HG02588 (cell line): ENCODE measurements at regions not wholly inside any gene's neighbourhood (a gene's known extent, or its start where the extent isn't known, plus 50 kb on each side); places are given as distances from the start of the nearest gene placed in this dataset.
"Not testable (repeated sequence)": the region's sequence is repeated elsewhere in the genome, so short reads cannot be mapped to it uniquely, and the experiment has no call there.

ENCODE experiments used
- ATAC-seq: cut with Tn5 transposase; IDR thresholded peaks from one replicate; pipeline ENCODE4 v1.9.1; 2021; ENCODE audit warnings: mild to moderate bottlenecking, moderate library complexity; ENCODE audit not compliant: unreplicated experiment

DNA sequence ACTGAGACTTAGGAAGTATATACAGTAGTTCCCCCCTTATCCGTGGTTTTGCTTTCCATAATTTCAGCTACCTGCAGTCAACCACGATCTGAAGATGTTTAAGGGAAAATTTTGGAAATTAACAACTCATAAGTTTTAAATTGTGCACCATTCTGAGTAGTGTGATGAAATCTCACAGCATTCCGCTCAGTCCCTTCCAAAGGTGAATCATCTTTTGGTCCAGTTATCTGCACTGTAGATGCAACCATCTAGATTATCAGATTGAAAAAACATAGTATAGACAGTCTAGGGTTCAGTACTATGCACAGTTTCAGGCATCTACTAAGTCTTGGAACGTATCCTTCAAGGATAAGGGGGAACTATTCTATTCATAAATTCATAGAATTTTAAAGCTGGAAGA lies 109.0 kb downstream of the ANXA3 start:
- ATAC-seq = no peak

DNA sequence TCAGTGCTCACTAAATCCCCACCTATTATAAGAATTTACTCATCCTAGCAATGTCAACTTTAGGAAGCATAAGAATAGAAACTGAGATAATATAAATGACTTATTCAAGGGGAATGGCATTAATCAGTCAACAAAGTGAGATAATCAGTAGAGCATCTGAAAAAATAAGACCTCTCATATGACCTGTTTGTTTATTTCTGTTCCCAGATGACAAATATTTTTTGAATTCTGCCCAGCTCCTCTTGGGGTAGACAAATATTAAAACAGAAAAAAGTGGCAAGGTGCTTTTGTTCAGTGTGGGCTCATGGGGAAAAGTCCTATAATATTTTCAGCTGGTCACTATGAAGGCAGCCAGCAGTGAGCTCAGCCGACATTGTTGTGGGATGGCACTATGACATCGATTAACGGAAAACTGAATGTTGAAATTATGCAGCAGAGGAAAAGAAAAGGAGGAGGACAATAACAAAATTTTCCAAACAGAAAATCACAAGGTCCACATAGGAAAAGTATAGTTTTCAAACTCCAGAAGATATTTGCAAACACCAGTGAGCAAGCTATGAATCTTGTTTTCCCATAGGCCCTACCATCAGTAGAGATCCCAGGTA lies 109.6 kb downstream of the ANXA3 start:
- no peak for ATAC-seq

DNA sequence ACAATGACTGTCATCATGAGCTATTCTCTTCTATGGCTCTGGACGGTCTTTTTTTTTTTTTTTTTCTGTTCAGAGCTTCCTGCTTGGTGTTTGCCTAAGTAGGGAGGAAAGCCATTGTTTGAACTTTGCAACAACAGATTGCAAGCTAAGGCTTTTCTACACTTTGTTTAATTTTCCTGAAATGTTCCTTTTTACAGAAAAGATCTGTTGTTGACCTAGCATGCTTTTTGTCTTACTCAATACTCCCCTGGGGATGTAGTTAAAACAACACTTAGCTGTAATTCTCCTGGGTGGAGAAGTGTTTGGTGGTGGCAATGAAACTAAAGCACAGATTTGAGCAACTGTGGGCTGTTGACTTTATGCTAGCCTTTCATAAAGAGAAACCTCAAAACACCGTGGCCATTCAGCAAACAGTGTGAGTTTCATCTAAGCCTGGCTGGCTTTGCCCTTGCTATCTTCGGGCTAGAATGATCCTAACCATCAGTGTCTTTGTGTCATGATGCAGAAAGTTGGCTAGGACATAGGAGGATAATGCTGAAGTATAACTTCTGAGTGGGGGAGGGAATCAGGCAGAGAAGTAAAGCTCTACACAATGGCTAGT lies 110.5 kb downstream of the ANXA3 start:
- ATAC-seq = peak; percentile 90

DNA sequence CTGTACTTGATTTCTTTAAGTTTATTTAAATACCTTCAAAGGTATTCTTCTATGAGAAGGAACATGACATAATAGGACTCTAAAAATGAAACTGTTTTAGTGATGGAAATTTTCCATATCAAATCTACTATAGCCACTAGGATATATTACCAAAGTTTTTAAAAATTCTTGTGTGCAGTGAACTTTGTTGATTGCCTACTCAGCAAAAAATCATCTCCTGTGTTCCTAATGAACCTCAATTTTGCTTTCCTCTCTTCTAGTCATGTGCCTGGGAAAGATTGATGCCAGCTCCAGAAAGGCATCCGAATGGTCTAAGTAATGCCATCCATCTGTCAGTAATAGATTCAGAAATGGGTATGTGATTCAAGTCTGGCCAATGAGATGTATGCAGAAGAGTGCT lies 111.1 kb downstream of the ANXA3 start:
- no peak for ATAC-seq

DNA sequence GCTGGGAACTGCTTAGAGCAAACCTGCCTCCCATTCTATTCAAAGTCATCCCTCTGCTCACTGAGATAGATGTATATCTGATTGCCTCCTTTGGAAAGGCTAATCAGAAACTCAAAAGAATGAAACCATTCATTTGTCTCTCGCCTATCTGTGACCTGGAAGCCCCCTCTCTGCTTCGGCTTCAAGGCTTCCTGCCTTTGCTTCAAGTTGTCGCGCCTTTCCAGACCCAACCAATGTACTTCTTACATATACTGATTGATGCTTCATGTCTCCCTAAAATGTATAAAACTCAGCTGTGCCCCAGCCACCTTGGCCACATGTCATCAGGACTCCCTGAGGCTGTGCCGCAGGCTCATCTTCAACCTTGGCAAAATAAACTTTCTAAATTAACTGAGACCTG lies 111.9 kb upstream of the BMP2K start:
- ATAC-seq = not testable (repeated sequence)

DNA sequence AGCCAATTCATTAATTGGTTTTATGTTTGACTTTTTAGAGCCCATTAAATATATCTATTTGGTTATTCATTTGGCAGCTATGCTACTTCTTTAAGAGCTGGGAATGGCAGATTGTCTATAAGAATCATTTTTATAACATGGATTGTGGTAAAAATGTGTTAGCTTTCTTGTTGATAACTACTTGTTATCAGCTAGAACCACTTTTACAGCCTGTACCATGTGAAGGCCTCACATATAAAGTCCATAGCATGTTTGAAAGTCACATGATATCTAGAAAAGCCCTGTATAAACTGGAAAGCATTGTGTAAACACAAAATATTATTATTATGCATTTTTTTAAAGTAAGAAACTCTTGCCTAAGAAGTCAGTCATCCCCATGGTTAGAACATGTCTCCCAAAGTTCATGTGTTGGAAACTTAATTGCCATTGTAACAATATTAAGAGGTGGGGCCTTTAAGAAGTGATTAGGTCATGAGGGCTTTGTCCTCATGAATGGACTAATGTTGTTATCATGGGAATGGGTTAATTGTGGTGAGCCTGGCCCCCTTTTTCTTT lies 110.9 kb upstream of the BMP2K start:
- ATAC-seq = no peak

DNA sequence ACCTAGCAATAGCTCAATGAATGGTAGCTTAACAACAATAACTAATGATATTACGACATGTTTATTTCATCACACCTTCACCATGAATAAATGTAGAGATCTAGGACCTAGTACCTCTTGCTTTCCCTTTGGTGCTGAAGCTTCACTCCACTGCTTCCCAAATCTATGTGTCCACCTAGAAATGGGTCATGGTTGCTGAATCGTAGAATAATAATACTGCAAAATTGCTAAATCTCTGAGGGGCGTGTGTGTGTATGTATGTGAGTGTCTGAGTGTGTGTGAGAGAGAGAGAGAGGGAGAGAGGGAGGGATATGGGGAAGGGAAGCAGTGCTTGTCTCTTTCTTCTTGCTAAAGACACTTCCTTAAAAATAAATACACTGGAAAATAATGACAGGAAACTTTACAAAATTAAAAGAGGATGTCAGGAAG lies 109.3 kb upstream of the BMP2K start:
- no peak for ATAC-seq

DNA sequence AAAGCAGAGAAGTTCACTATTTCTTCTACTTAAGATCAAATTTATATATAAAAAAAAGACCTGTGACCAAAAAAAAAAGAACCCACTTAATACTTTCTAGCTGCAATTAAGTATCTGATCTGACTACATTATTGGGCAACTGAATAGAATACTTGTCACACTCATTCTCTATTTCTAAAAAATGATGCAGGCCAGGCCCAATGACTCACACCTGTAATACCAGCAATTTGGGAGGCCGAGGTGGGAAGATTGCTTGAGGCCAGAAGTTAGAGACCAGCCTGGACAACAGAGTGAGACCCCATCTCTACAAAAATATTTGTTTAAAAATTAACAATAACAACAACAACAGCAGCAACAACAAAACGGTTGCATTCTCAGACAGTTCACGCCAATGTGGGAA lies 108.8 kb upstream of the BMP2K start:
- peak; percentile 35 for ATAC-seq

DNA sequence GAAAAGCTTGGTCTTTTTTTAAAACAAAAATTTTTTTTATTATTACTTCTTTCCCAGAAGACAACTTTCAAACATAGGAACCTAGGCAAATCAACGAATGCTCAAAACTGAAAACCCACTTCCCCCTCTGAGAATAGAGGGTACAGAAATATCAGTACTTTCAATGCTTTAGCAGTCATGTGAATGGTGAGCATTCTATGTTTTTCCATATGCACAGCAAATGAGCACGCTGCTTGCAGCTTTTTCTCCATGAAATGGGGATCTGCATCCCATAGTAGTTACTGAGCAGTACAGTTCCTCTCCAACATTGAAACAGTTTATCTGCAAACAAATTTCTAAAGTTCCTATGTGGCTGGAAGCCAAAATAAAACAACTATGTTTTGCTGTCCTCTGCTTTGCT lies 108.4 kb upstream of the BMP2K start:
- peak; percentile 80 for ATAC-seq

DNA sequence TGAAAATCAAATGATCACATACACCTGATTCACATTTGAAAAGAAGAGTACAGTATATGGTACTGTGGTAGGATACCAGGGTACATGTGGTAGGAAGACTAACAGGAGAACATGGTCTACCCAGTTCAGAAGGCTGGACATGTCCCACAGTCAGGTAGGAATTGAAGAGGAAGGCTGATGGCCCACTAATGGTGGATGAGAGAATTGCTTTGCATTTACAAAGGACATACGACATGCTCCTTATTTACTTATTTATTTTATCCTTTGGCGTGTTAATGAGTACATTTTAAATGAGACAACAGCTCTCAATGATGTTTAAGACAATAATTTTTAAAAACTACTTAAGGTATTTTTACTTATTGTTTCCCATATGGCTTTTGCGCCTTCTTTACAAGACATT lies 106.7 kb upstream of the BMP2K start:
- no peak for ATAC-seq

DNA sequence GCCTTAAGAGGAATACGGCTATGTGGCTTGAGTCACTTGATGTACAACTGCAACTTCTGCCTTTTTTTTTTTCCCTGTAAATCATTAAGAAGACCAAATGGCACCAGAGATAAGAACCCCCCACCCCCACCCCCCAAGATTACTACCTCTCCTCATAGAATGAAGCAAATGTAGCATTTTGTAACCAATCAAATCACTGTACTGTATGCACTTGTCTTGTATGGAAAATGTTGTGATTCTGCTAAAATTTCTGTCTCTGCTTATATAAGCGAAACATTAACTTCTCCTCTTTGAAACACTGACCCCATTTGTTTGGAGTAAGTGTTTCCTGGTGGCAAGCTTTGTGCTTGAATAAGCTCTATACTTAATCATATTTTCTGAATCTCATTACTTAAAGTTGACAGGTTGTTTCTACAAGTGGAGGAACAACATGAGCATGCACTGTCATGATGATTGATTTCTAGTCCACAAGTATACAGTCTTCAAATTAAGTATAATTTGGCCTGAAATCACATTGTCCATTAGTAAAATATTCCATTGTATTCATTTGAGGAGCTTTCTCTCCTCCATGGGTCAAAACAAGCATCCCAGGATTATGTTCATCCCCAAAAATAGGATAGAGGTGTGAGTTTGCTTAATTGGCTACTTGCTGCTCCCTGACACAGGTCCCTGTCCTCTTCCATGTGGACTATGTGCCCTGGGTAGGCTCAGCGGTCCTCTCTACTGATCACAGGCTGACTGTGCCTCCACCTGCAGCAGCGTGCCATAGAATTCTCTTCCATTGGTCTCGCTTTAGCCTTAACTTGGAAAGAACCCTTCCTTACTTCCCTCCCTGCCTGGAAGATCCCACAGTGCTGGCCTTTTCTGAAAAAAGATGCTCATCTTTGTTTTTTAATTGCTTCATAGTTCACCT lies 104.0 kb upstream of the BMP2K start:
- no peak for ATAC-seq

DNA sequence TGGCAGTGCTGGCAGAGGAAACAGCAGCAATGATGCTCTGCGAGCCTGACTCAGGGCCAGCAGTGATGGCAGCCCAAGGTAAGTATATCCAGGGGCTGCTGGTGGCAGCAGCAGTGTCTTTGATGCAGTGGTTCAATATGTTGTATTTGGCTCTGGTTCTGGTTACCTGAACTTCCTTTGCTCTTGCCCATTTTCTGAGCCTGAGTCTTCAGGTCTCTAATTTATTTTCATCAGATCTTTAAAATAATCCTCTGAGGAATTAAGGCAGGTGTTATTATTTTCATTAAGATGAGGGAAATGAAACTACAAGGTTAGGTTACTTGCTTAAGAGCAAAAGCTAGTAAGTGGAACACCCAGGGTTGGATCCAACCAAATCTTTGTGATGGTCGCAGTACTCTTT lies 102.8 kb upstream of the BMP2K start:
- ATAC-seq = no peak

DNA sequence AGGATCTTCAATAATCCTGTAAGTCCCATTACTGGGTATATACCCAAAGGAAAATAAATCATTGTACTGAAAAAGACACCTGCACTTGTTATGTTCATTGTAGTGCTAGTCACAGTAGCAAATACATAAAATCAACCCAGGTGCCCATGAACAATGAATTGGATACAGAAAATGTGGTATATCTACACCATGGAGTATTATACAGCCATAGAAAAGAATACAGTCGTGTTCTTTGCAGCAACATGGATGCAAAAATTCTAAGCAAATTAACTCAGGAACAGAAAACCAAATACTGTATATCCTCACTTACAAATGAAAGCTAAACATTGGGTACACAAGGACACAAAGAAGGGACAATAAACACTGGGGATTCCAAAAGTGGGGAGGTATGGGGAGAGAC lies 100.8 kb upstream of the BMP2K start:
- no peak for ATAC-seq

DNA sequence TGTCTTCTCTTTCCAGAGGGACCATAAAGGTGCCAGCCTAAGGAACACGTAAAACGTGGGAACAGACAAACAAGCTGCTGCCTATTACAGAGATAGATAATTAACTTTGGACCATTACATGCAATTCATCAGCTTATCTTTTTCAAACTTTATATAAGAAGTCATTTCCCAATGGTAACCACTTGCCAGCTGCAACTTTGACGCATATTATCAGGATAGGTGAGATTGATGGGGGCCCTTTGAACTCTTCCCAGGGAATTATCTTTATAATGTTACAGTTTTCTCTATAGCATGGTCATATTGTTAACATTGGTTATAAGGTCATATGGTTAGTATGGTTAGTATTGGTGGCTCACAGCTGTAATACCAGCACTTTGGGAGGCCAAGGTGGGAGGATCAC lies 94.1 kb upstream of the BMP2K start:
- ATAC-seq = no peak

DNA sequence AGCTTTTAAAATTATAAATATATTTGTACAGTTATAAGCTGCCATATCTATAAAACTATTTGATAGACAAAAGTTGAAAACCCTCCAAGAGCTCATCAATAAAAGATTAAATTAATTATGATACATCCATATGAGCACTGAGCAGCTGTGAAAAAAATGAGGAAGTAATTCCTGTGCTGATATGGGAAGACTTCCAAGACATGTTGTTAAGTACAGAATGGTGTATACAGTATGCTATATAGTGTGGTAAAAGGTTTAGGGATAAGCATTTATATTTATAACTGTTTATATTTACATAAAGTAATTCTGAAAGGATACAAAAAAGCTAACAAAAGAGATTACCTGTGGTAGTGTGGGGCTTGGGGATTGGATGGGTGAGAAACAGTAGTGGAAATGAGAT lies 92.8 kb upstream of the BMP2K start:
- no peak for ATAC-seq

DNA sequence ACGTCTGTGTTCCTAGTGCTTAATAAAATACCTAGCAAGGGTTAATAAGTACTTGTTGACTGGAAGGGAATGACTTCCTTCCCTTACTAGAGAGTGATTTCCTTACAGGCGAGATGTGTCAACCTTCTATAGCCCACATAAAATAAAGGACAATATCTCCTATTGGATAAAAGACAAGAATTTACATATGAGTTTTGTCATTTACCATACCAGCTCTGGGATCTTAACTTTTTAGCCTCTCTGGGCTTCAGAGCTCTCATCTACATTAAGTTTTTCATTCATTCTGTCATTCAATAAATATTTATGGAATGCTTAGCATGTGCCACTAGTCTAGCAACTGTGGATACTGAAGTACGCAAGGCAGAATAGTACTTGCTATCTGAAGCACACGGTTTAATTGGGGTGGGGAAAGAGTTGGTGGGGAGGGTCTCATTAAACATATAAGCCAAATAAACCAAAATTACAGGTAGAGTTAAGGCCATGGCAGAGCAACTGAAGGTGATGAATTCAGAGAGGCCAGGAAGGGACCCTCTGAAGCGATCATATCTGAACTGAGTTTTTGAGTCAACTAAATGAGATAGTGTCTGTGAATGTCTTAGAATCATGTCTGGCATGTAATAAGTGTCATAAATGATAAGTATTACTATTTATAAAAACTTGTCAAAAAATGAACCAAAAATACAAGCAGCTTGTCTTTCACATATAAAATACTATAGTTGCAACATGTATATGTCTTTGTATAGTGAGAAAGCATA lies 91.6 kb upstream of the BMP2K start:
- no peak for ATAC-seq

DNA sequence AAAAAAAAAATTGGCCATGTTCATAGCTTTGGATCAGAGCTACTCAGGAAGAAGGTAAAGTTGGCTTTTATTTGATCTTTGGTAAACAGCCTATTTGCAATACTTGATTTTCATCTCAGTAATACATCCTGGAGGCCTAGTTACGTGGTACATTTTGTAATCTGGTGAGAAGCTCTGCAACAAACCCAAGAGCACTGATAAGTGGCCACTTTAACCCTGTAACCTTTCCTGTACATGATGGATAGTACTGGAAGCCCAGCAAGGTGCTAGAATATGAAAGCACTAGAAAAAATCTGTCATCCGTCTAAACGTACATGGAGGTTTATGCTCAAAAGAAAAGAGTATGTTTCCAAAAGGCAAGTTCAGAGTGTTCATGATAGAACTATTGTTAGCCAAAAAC lies 88.3 kb upstream of the BMP2K start:
- ATAC-seq = no peak

DNA sequence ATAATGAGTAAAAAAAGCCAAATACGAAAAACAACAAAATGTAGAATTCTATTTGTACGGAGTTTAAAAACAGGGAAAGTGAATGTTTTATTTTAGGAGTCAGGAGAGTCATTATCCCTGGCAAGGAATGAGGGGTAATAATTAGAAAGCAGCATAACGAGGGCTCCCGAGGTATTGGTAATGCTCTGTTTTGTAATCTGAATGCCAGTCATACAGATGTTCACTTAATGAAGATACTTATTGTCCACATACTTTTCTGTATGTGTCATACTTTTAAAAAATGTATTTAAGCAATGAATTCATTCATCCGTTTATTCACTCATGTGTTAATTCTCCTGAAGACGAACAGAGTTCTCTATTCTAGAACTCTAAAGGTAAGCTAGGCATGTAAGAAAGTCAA lies 87.8 kb upstream of the BMP2K start:
- ATAC-seq = no peak

DNA sequence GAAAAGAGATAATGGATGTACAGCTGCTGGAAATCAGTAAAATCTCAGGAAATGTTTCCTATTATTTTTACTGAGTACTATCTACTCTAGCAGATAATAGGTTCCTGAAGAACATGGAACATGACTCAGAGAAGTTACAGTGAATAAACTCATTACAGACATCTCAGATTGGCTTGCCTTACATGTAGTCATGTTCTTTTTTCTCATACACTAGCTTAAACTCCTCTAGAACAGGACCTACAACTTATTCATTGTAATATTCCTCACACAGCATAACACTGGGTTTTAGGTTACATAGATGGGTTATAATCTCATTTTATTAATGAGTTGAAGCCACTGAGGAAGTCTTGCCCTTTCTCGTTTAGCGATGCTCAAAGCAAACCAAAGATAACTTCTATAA lies 86.9 kb upstream of the BMP2K start:
- ATAC-seq = no peak

DNA sequence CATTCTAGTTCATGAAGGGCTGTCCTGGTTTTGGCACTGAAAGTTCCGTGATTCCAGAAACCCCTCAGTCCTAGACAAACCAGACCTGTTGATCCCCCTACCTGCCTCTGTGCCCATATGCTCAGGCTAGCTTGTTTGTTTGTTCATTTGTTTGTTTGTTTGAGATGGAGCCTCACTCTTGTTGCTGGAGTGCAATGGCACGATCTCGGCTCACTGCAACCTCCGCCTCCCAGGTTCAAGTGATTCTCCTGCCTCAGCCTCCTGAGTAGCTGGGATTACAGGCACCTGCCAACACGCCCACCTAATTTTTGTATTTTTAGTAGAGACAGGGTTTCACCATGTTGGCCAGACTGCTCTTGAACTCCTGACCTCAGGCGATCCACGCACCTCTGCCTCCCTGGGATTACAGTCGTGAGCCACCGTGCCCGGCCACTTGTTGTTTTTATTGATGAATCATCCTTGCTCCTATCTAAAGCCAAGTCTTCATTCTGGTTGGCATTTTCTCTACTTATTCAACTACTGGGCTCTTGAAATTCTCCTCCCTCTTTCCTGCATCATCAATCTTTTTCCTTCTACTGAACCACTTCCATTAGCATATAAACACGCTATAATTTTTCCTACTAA lies 86.3 kb upstream of the BMP2K start:
- ATAC-seq = no peak

DNA sequence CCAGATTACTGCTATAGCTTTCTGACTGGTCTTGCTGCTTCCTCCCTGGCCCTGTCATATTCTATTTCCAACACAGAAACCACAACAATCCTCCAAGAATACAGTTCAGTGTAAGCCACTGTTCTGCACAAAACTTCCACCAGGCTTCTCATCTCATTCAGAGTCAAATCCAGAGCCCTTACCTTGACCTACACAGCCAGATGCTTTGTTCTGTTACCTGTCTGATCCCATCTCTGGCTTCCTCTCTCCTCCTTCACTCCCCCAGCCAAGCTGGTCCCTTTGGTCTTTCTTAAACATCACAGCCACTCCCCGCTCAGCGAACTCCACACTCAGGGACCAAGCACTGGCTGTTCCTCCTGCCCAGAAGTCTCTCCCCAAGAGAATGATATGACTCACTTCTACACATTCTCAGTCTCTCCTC lies 84.8 kb upstream of the BMP2K start:
- no peak for ATAC-seq
